Hepatocyte (in vitro differentiated cells): ENCODE measurements at regions not wholly inside any gene's neighbourhood (a gene's known extent, or its start where the extent isn't known, plus 50 kb on each side); places are given as distances from the start of the nearest gene placed in this dataset.
"Not testable (repeated sequence)": the region's sequence is repeated elsewhere in the genome, so short reads cannot be mapped to it uniquely, and the experiment has no call there.

Source experiments
- DNase-seq: peaks from one replicate; pipeline ENCODE4 v3.0.0-alpha.2; 2016; ENCODE audit warnings: low spot score
- H2AFZ ChIP-seq: fragments of 200-600 bp; sonication (generic); 2 replicates; pipeline ENCODE4 v1.6.0; 2016; ENCODE audit warnings: antibody characterized with exemption, mild to moderate bottlenecking
- H3K27ac ChIP-seq: fragments of 200-600 bp; sonication (generic); 2 replicates; pipeline ENCODE4 v1.5.1; 2016; ENCODE audit warnings: mild to moderate bottlenecking
- H3K27me3 ChIP-seq: fragments of 200-600 bp; sonication (generic); 2 replicates; pipeline ENCODE4 v1.6.1; 2016
- H3K36me3 ChIP-seq: fragments of 200-600 bp; sonication (generic); replicated peaks from 2 replicates; pipeline ENCODE4 v1.5.1; 2016; ENCODE audit warnings: low read depth; ENCODE audit not compliant: insufficient read depth
- H3K4me1 ChIP-seq: fragments of 200-600 bp; sonication (generic); 2 replicates; pipeline ENCODE4 v1.5.1; 2016; ENCODE audit warnings: mild to moderate bottlenecking, moderate library complexity; ENCODE audit not compliant: insufficient read depth
- H3K4me2 ChIP-seq: fragments of 200-600 bp; sonication (generic); 2 replicates; pipeline ENCODE4 v1.6.0; 2016
- H3K4me3 ChIP-seq: fragments of 200-600 bp; sonication (generic); 2 replicates; pipeline ENCODE4 v1.5.1; 2016; ENCODE audit warnings: mild to moderate bottlenecking
- H3K79me2 ChIP-seq: fragments of 200-600 bp; sonication (generic); 2 replicates; pipeline ENCODE4 v1.6.0; 2017; ENCODE audit warnings: mild to moderate bottlenecking
- H3K9me2 ChIP-seq: fragments of 200-600 bp; sonication (generic); replicated peaks from 2 replicates; pipeline ENCODE4 v1.6.0; 2017; ENCODE audit warnings: mild to moderate bottlenecking; ENCODE audit not compliant: insufficient read depth
- H3K9me3 ChIP-seq: fragments of 200-600 bp; sonication (generic); 2 replicates; pipeline ENCODE4 v1.5.1; 2016; ENCODE audit warnings: low read depth, mild to moderate bottlenecking
- H4K20me1 ChIP-seq: fragments of 200-600 bp; sonication (generic); 2 replicates; pipeline ENCODE4 v1.6.0; 2016; ENCODE audit warnings: mild to moderate bottlenecking; ENCODE audit not compliant: insufficient read depth, poor library complexity, severe bottlenecking
- EZH2 ChIP-seq: fragments of 200-600 bp; sonication (generic); IDR thresholded peaks from 2 replicates; pipeline ENCODE4 v1.6.1; 2016; ENCODE audit warnings: antibody characterized with exemption, mild to moderate bottlenecking, borderline replicate concordance
- EZH2phosphoT487 ChIP-seq: fragments of 200-600 bp; sonication (generic); IDR thresholded peaks from one replicate; pipeline ENCODE4 v1.6.1; 2018; ENCODE audit warnings: antibody characterized with exemption, mild to moderate bottlenecking, low read depth, moderate library complexity; ENCODE audit not compliant: unreplicated experiment, severe bottlenecking
- WGBS: methylation state at CpG from one replicate; pipeline ENCODE4 v1.1.6; 2016; ENCODE audit warnings: low lambda C conversion rate; ENCODE audit errors: missing lambda C conversion rate; 5-methylcytosine and 5-hydroxymethylcytosine counted together
- TF ChIP-seq, protein P1 (sequence below): fragments of 200-600 bp; sonication (generic); IDR thresholded peaks from 2 replicates; pipeline ENCODE4 v1.5.1; 2016; ENCODE audit warnings: antibody characterized with exemption, mild to moderate bottlenecking; ENCODE audit not compliant: poor library complexity

- Histone ChIP-seq H3K4me2 (no peak overlapping the region), H2AFZ (no peak overlapping the region), H3K27ac (no peak overlapping the region), H4K20me1 (no peaks in the 10 kb centered on the region), H3K4me1 (peaks cover 8% of the 10 kb centered on the region), H3K9me3 (no peaks in the 10 kb centered on the region), H3K36me3 (no peaks in the 10 kb centered on the region), H3K27me3 (no peaks in the 10 kb centered on the region), H3K9me2 (no peaks in the 10 kb centered on the region), H3K79me2 (no peaks in the 10 kb centered on the region), H3K4me3 (no peak overlapping the region)
- TF ChIP-seq EZH2, result no peak
- TF ChIP-seq, protein P1, sequence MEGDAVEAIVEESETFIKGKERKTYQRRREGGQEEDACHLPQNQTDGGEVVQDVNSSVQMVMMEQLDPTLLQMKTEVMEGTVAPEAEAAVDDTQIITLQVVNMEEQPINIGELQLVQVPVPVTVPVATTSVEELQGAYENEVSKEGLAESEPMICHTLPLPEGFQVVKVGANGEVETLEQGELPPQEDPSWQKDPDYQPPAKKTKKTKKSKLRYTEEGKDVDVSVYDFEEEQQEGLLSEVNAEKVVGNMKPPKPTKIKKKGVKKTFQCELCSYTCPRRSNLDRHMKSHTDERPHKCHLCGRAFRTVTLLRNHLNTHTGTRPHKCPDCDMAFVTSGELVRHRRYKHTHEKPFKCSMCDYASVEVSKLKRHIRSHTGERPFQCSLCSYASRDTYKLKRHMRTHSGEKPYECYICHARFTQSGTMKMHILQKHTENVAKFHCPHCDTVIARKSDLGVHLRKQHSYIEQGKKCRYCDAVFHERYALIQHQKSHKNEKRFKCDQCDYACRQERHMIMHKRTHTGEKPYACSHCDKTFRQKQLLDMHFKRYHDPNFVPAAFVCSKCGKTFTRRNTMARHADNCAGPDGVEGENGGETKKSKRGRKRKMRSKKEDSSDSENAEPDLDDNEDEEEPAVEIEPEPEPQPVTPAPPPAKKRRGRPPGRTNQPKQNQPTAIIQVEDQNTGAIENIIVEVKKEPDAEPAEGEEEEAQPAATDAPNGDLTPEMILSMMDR, result no peak
- TF ChIP-seq EZH2phosphoT487, result no peak
- DNase-seq, result no peak
- 61% methylated on average over 1 of the region's 1 CpG for WGBS
Measured at GRCh38 chr2:16235747-16236146, 295.4 kb downstream of the MYCN start.

DNA sequence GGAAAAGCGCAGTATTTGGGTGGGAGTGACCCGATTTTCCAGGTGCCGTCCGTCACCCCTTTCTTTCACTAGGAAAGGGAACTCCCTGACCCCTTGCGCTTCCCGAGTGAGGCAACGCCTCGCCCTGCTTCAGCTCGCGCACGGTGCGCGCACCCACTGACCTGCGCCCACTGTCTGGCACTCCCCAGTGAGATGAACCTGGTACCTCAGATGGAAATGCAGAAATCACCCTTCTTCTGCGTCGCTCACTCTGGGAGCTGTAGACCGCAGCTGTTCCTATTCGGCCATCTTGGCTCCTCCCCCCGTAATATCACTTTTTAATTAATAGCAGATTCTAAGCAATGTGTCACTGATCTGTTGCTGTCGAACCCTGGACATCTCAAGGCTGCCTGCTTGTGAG, 294.9 kb downstream of the MYCN start:
- H3K4me1 ChIP-seq, H3K4me3 ChIP-seq, DNase-seq, H3K9me2 ChIP-seq, H3K79me2 ChIP-seq, H4K20me1 ChIP-seq, H3K36me3 ChIP-seq, H3K27ac ChIP-seq, H2AFZ ChIP-seq, H3K27me3 ChIP-seq, H3K9me3 ChIP-seq, H3K4me2 ChIP-seq: not testable (repeated sequence)
- 78% methylated on average over 20 of the region's 20 CpGs for WGBS

- H2AFZ ChIP-seq, result no peak overlapping the region
- WGBS, result 91% methylated on average over 6 of the region's 6 CpGs
- no peaks in the 10 kb centered on the region for H4K20me1 ChIP-seq
- H3K4me2 ChIP-seq, result no peak overlapping the region
- H3K79me2 ChIP-seq, result no peaks in the 10 kb centered on the region
- no peak overlapping the region for H3K4me3 ChIP-seq
- no peak for TF ChIP-seq EZH2phosphoT487
- TF ChIP-seq, protein P1, result no peak
- TF ChIP-seq EZH2, result no peak
- no peaks in the 10 kb centered on the region for H3K36me3 ChIP-seq
- H3K9me2 ChIP-seq, result no peaks in the 10 kb centered on the region
- no peaks in the 10 kb centered on the region for H3K4me1 ChIP-seq
- no peak overlapping the region for H3K27ac ChIP-seq
- no peaks in the 10 kb centered on the region for H3K27me3 ChIP-seq
- DNase-seq, result no peak
- no peaks in the 10 kb centered on the region for H3K9me3 ChIP-seq
Measured at GRCh38 chr2:16228951-16229350, 288.6 kb downstream of the MYCN start.

GRCh38 chr2:16228471-16228870, 288.1 kb downstream of the MYCN start:
- H4K20me1 ChIP-seq, result no peaks in the 10 kb centered on the region
- TF ChIP-seq EZH2phosphoT487 (no peak), EZH2 (no peak)
- TF ChIP-seq, protein P1, result no peak
- no peak overlapping the region for H3K27ac ChIP-seq
- H3K27me3 ChIP-seq, result no peaks in the 10 kb centered on the region
- no peaks in the 10 kb centered on the region for H3K36me3 ChIP-seq
- 88% methylated on average over 7 of the region's 7 CpGs for WGBS
- no peak overlapping the region for H2AFZ ChIP-seq
- H3K4me3 ChIP-seq, result no peak overlapping the region
- H3K9me3 ChIP-seq, result no peaks in the 10 kb centered on the region
- no peaks in the 10 kb centered on the region for H3K4me1 ChIP-seq
- H3K4me2 ChIP-seq, result no peak overlapping the region
- H3K79me2 ChIP-seq, result no peaks in the 10 kb centered on the region
- no peaks in the 10 kb centered on the region for H3K9me2 ChIP-seq
- DNase-seq, result no peak
